Fibroblast of villous mesenchyme (primary cell): ENCODE measurements at regions not wholly inside any gene's neighbourhood (a gene's known extent, or its start where the extent isn't known, plus 50 kb on each side); places are given as distances from the start of the nearest gene placed in this dataset.
"Not testable (repeated sequence)": the region's sequence is repeated elsewhere in the genome, so short reads cannot be mapped to it uniquely, and the experiment has no call there.

Experiments used
- DNase-seq: peaks from one replicate; pipeline ENCODE4 v3.0.0-alpha.2; 2010; ENCODE audit warnings: low read depth
- H3K4me3 ChIP-seq: 2 replicates; pipeline ENCODE4 v1.5.1; 2011; ENCODE audit warnings: low read depth, mild to moderate bottlenecking, low read length
- CTCF ChIP-seq: IDR thresholded peaks from 2 replicates; pipeline ENCODE4 v1.5.1; 2012; ENCODE audit warnings: low read depth, mild to moderate bottlenecking, low read length; ENCODE audit not compliant: insufficient read depth

GRCh38 chr14:46147452-46147851 lies 504.1 kb downstream of the RPL10L start:
- no peak for DNase-seq
- no peak overlapping the region for H3K4me3 ChIP-seq
- TF ChIP-seq CTCF, result no peak

GRCh38 chr14:46147024-46147423 lies 504.6 kb downstream of the RPL10L start:
- no peak for TF ChIP-seq CTCF
- no peak for DNase-seq
- no peak overlapping the region for H3K4me3 ChIP-seq

GRCh38 chr14:46140445-46140844 lies 511.1 kb downstream of the RPL10L start:
- H3K4me3 ChIP-seq, result no peak overlapping the region
- TF ChIP-seq CTCF, result no peak
- no peak for DNase-seq

GRCh38 chr14:46139649-46140048 lies 511.9 kb downstream of the RPL10L start:
- H3K4me3 ChIP-seq, result no peak overlapping the region
- no peak for TF ChIP-seq CTCF
- DNase-seq, result no peak

GRCh38 chr14:46137786-46138185 lies 513.8 kb downstream of the RPL10L start:
- no peak for DNase-seq

GRCh38 chr14:46136456-46136855 lies 515.1 kb downstream of the RPL10L start:
- DNase-seq, result no peak
- no peak for TF ChIP-seq CTCF
- no peak overlapping the region for H3K4me3 ChIP-seq

More at GRCh38 chr14:46137786-46138185, 513.8 kb downstream of the RPL10L start:
- no peak for TF ChIP-seq CTCF
- no peak overlapping the region for H3K4me3 ChIP-seq

GRCh38 chr14:46108228-46108627 lies 543.4 kb downstream of the RPL10L start:
- no peak overlapping the region for H3K4me3 ChIP-seq
- TF ChIP-seq CTCF, result no peak
- no peak for DNase-seq

- not testable (repeated sequence) for H3K4me3 ChIP-seq, DNase-seq
Measured at GRCh38 chr14:46100901-46101300, 550.7 kb downstream of the RPL10L start.
